ENCODE measurements at regions not wholly inside any gene's neighbourhood (a gene's known extent, or its start where the extent isn't known, plus 50 kb on each side); places are given as distances from the start of the nearest gene placed in this dataset.
"Not testable (repeated sequence)": the region's sequence is repeated elsewhere in the genome, so short reads cannot be mapped to it uniquely, and the experiment has no call there.

- no peak for DNase-seq (ENCODE audit: low spot score)
- no peak overlapping the region for H3K4me3 ChIP-seq
These were observed 220.7 kb upstream of the MSX2 start for GRCh38 chr5:174503461-174504265.

GRCh38 chr5:174504266-174504726 is 220.1 kb upstream of the MSX2 start:
- Histone ChIP-seq H3K4me3 (no peak overlapping the region), H3K27ac (no peak overlapping the region)
- no peak for TF ChIP-seq CTCF (IDR thresholded peaks at IDR 0.05)
- no peak for DNase-seq (ENCODE audit: low spot score)

More at GRCh38 chr5:174503461-174504265, 220.7 kb upstream of the MSX2 start:
- TF ChIP-seq CTCF (IDR thresholded peaks at IDR 0.05): no peak
- no peak overlapping the region for H3K27ac ChIP-seq

GRCh38 chr5:174505621-174506020 is 218.8 kb upstream of the MSX2 start:
- TF ChIP-seq CTCF (IDR thresholded peaks at IDR 0.05): no peak
- H3K27ac ChIP-seq: no peak overlapping the region
- H3K4me3 ChIP-seq: no peak overlapping the region
- no peak for DNase-seq (ENCODE audit: low spot score)

- H3K27ac ChIP-seq; H3K4me3 ChIP-seq; DNase-seq (ENCODE audit: low spot score): not testable (repeated sequence)
These were observed 213.5 kb upstream of the MSX2 start for GRCh38 chr5:174510782-174511453.

- DNase-seq (ENCODE audit: low spot score): no peak
- H3K4me3 ChIP-seq: no peak overlapping the region
- TF ChIP-seq CTCF (IDR thresholded peaks at IDR 0.05): no peak
- no peak overlapping the region for H3K27ac ChIP-seq
These were observed 212.6 kb upstream of the MSX2 start for GRCh38 chr5:174511714-174512253.

GRCh38 chr5:174514325-174514724 is 210.1 kb upstream of the MSX2 start:
- Histone ChIP-seq H3K27ac (no peak overlapping the region), H3K4me3 (no peak overlapping the region)
- TF ChIP-seq CTCF (IDR thresholded peaks at IDR 0.05): no peak
- DNase-seq (ENCODE audit: low spot score): no peak

- no peak for DNase-seq (ENCODE audit: low spot score)
- no peak for TF ChIP-seq CTCF (IDR thresholded peaks at IDR 0.05)
- Histone ChIP-seq H3K4me3 (no peak overlapping the region), H3K27ac (no peak overlapping the region)
These were observed 209.4 kb upstream of the MSX2 start for GRCh38 chr5:174514983-174515394.

All from coronary artery (tissue), 2 donors.